ENCODE measurements at regions not wholly inside any gene's neighbourhood (a gene's known extent, or its start where the extent isn't known, plus 50 kb on each side); places are given as distances from the start of the nearest gene placed in this dataset.

GRCh38 chr2:49664827-49665226 lies 510.5 kb upstream of the FSHR start:
- Histone ChIP-seq H3K4me1 (ENCODE audit: control insufficient read depth, insufficient read depth, low read length) (no peaks in the 10 kb centered on the region), H3K27ac (ENCODE audit: low read depth, low read length) (no peak overlapping the region), H3K9me3 (ENCODE audit: control insufficient read depth, low read length) (no peaks in the 10 kb centered on the region), H3K27me3 (ENCODE audit: control insufficient read depth, insufficient read depth, low read length, poor library complexity, severe bottlenecking) (no peaks in the 10 kb centered on the region), H3K9ac (ENCODE audit: extremely low read depth, low read length, poor library complexity, severe bottlenecking) (no peak overlapping the region), H3K36me3 (ENCODE audit: control insufficient read depth, insufficient read depth, low read length) (no peaks in the 10 kb centered on the region), H3K4me3 (ENCODE audit: low read length) (no peak overlapping the region)
- no peaks in the 10 kb centered on the region for H3K4me1 Mint-ChIP-seq
- no peak overlapping the region for H3K27ac Mint-ChIP-seq
- H3K9me3 Mint-ChIP-seq = no peaks in the 10 kb centered on the region
- DNase-seq = no peak
- TF ChIP-seq CTCF (conservative IDR thresholded peaks at IDR 0.05) = no peak
- WGBS, 2 experiments (ENCODE audit: insufficient coverage in 1 of 2, insufficient read length in 1 of 2) = 92% methylated on average over 4 of the region's 4 CpGs; no CpG with 5 or more reads in 1 of the 2 experiments
- no peaks in the 10 kb centered on the region for H3K36me3 Mint-ChIP-seq (ENCODE audit: low read depth)
- no peaks in the 10 kb centered on the region for H3K27me3 Mint-ChIP-seq (ENCODE audit: insufficient read depth)
- H3K4me3 Mint-ChIP-seq = no peak overlapping the region

GRCh38 chr2:49661809-49662208 lies 507.5 kb upstream of the FSHR start:
- no peak for DNase-seq
- Mint-ChIP-seq H3K4me1 (no peaks in the 10 kb centered on the region), H3K27ac (no peak overlapping the region), H3K36me3 (ENCODE audit: low read depth) (no peaks in the 10 kb centered on the region), H3K9me3 (no peaks in the 10 kb centered on the region), H3K27me3 (ENCODE audit: insufficient read depth) (no peaks in the 10 kb centered on the region), H3K4me3 (no peak overlapping the region)
- H3K27ac ChIP-seq (ENCODE audit: low read depth, low read length) = no peak overlapping the region
- H3K4me3 ChIP-seq (ENCODE audit: low read length) = no peak overlapping the region
- no peaks in the 10 kb centered on the region for H3K9me3 ChIP-seq (ENCODE audit: control insufficient read depth, low read length)
- WGBS, 2 experiments (ENCODE audit: insufficient coverage in 1 of 2, insufficient read length in 1 of 2) = 92% methylated on average over 1 of the region's 1 CpG; no CpG with 5 or more reads in 1 of the 2 experiments
- no peak overlapping the region for H3K9ac ChIP-seq (ENCODE audit: extremely low read depth, low read length, poor library complexity, severe bottlenecking)
- TF ChIP-seq CTCF (conservative IDR thresholded peaks at IDR 0.05) = no peak
- H3K36me3 ChIP-seq (ENCODE audit: control insufficient read depth, insufficient read depth, low read length) = no peaks in the 10 kb centered on the region
- no peaks in the 10 kb centered on the region for H3K4me1 ChIP-seq (ENCODE audit: control insufficient read depth, insufficient read depth, low read length)
- H3K27me3 ChIP-seq (ENCODE audit: control insufficient read depth, insufficient read depth, low read length, poor library complexity, severe bottlenecking) = no peaks in the 10 kb centered on the region

- Mint-ChIP-seq H3K9me3 (no peaks in the 10 kb centered on the region), H3K27me3 (ENCODE audit: insufficient read depth) (no peaks in the 10 kb centered on the region), H3K27ac (no peak overlapping the region), H3K4me3 (no peak overlapping the region), H3K4me1 (peaks cover 6% of the 10 kb centered on the region), H3K36me3 (ENCODE audit: low read depth) (no peaks in the 10 kb centered on the region)
- no peak overlapping the region for H3K9ac ChIP-seq (ENCODE audit: extremely low read depth, low read length, poor library complexity, severe bottlenecking)
- no peaks in the 10 kb centered on the region for H3K9me3 ChIP-seq (ENCODE audit: control insufficient read depth, low read length)
- no peaks in the 10 kb centered on the region for H3K36me3 ChIP-seq (ENCODE audit: control insufficient read depth, insufficient read depth, low read length)
- WGBS, 2 experiments (ENCODE audit: insufficient coverage in 1 of 2, insufficient read length in 1 of 2) = 95% methylated on average over 3 of the region's 3 CpGs; no CpG with 5 or more reads in 1 of the 2 experiments
- no peak overlapping the region for H3K27ac ChIP-seq (ENCODE audit: low read depth, low read length)
- DNase-seq = no peak
- H3K27me3 ChIP-seq (ENCODE audit: control insufficient read depth, insufficient read depth, low read length, poor library complexity, severe bottlenecking) = no peaks in the 10 kb centered on the region
- H3K4me1 ChIP-seq (ENCODE audit: control insufficient read depth, insufficient read depth, low read length) = no peaks in the 10 kb centered on the region
- H3K4me3 ChIP-seq (ENCODE audit: low read length) = no peak overlapping the region
- TF ChIP-seq CTCF (conservative IDR thresholded peaks at IDR 0.05) = no peak
Observed at GRCh38 chr2:49656853-49657252, 502.5 kb upstream of the FSHR start.
